Medulla oblongata (tissue), 1 donor: ENCODE measurements at regions not wholly inside any gene's neighbourhood (a gene's known extent, or its start where the extent isn't known, plus 50 kb on each side); places are given as distances from the start of the nearest gene placed in this dataset.
"Not testable (repeated sequence)": the region's sequence is repeated elsewhere in the genome, so short reads cannot be mapped to it uniquely, and the experiment has no call there.

Source experiments
- DNase-seq: peaks from one replicate; pipeline ENCODE4 v3.0.0-alpha.2; 2015; ENCODE audit errors: extremely low spot score

GRCh38 chr5:96209829-96210228 is 223.2 kb downstream of the PCSK1 start:
- DNase-seq, result no peak

GRCh38 chr5:96207420-96207819 is 225.6 kb downstream of the PCSK1 start:
- no peak for DNase-seq

GRCh38 chr5:96203761-96204160 is 229.3 kb downstream of the PCSK1 start:
- DNase-seq, result no peak

GRCh38 chr5:96201503-96201902 is 231.5 kb downstream of the PCSK1 start:
- DNase-seq, result no peak

- peak; percentile 46 for DNase-seq
Observed at GRCh38 chr5:96200641-96201040, 232.4 kb downstream of the PCSK1 start.

- DNase-seq, result no peak
Observed at GRCh38 chr5:96199713-96200183, 233.3 kb downstream of the PCSK1 start.

- DNase-seq, result no peak
Observed at GRCh38 chr5:96198356-96199058, 234.5 kb downstream of the PCSK1 start.

GRCh38 chr5:96197767-96198166 is 235.3 kb downstream of the PCSK1 start:
- not testable (repeated sequence) for DNase-seq

GRCh38 chr5:96197347-96197746 is 235.7 kb upstream of the ELL2 start:
- no peak for DNase-seq

GRCh38 chr5:96196890-96197289 is 235.2 kb upstream of the ELL2 start:
- DNase-seq, result peak; percentile 33

- no peak for DNase-seq
Observed at GRCh38 chr5:96196407-96196806, 234.8 kb upstream of the ELL2 start.

- no peak for DNase-seq
Observed at GRCh38 chr5:96195123-96195522, 233.5 kb upstream of the ELL2 start.

GRCh38 chr5:96194593-96194992 is 232.9 kb upstream of the ELL2 start:
- DNase-seq, result no peak

GRCh38 chr5:96193946-96194345 is 232.3 kb upstream of the ELL2 start:
- DNase-seq, result no peak

- no peak for DNase-seq
Observed at GRCh38 chr5:96189987-96190386, 228.3 kb upstream of the ELL2 start.

- no peak for DNase-seq
Observed at GRCh38 chr5:96189028-96189826, 227.6 kb upstream of the ELL2 start.

- no peak for DNase-seq
Observed at GRCh38 chr5:96187309-96188027, 225.8 kb upstream of the ELL2 start.

GRCh38 chr5:96184510-96184909 is 222.9 kb upstream of the ELL2 start:
- DNase-seq, result not testable (repeated sequence)

- DNase-seq, result no peak
Observed at GRCh38 chr5:96180684-96181435, 219.2 kb upstream of the ELL2 start.

GRCh38 chr5:96177303-96177869 is 215.7 kb upstream of the ELL2 start:
- DNase-seq, result no peak

GRCh38 chr5:96176022-96176421 is 214.4 kb upstream of the ELL2 start:
- no peak for DNase-seq
